ENCODE measurements at regions not wholly inside any gene's neighbourhood (a gene's known extent, or its start where the extent isn't known, plus 50 kb on each side); places are given as distances from the start of the nearest gene placed in this dataset.

GRCh38 chr9:20084125-20084524 lies 295.3 kb upstream of the SLC24A2 start:
- Histone ChIP-seq H3F3A (ENCODE audit: insufficient read depth, low read length) (no peaks in the 10 kb centered on the region), H3K9me2 (ENCODE audit: low read depth, low read length) (no peaks in the 10 kb centered on the region), H2AFZ (ENCODE audit: low read length) (no peak overlapping the region), H3K9ac (ENCODE audit: low read length) (no peak overlapping the region), H3K4me3 (ENCODE audit: low read depth, low read length, poor library complexity, severe bottlenecking) (no peak overlapping the region), H4K20me1 (ENCODE audit: insufficient read depth, low read length) (no peaks in the 10 kb centered on the region), H3K36me3 (ENCODE audit: insufficient read depth, low read length) (no peaks in the 10 kb centered on the region), H3K27ac (ENCODE audit: low read depth, low read length, poor library complexity, severe bottlenecking) (no peak overlapping the region), H3K27me3 (ENCODE audit: insufficient read depth, low read length) (no peaks in the 10 kb centered on the region), H3K79me2 (ENCODE audit: insufficient read depth, low read length) (no peaks in the 10 kb centered on the region), H3K9me3 (ENCODE audit: low read length) (no peaks in the 10 kb centered on the region), H3K4me2 (ENCODE audit: low read length) (no peak overlapping the region), H3K4me1 (ENCODE audit: insufficient read depth, low read length, severe bottlenecking) (no peaks in the 10 kb centered on the region)
- TF ChIP-seq EZH2 (IDR thresholded peaks at IDR 0.05; ENCODE audit: borderline replicate concordance, low read length) (no peak), CTCF (IDR thresholded peaks at IDR 0.05; ENCODE audit: low read length) (no peak)

- H2AFZ ChIP-seq (ENCODE audit: low read length): no peak overlapping the region
- no peaks in the 10 kb centered on the region for H4K20me1 ChIP-seq (ENCODE audit: insufficient read depth, low read length)
- no peaks in the 10 kb centered on the region for H3F3A ChIP-seq (ENCODE audit: insufficient read depth, low read length)
- H3K79me2 ChIP-seq (ENCODE audit: insufficient read depth, low read length): no peaks in the 10 kb centered on the region
- H3K27me3 ChIP-seq (ENCODE audit: insufficient read depth, low read length): no peaks in the 10 kb centered on the region
- H3K4me3 ChIP-seq (ENCODE audit: low read depth, low read length, poor library complexity, severe bottlenecking): no peak overlapping the region
- H3K4me1 ChIP-seq (ENCODE audit: insufficient read depth, low read length, severe bottlenecking): no peaks in the 10 kb centered on the region
- no peak overlapping the region for H3K27ac ChIP-seq (ENCODE audit: low read depth, low read length, poor library complexity, severe bottlenecking)
- no peak overlapping the region for H3K9ac ChIP-seq (ENCODE audit: low read length)
- no peaks in the 10 kb centered on the region for H3K9me2 ChIP-seq (ENCODE audit: low read depth, low read length)
- no peaks in the 10 kb centered on the region for H3K36me3 ChIP-seq (ENCODE audit: insufficient read depth, low read length)
- H3K4me2 ChIP-seq (ENCODE audit: low read length): no peak overlapping the region
- H3K9me3 ChIP-seq (ENCODE audit: low read length): no peaks in the 10 kb centered on the region
- TF ChIP-seq EZH2 (IDR thresholded peaks at IDR 0.05; ENCODE audit: borderline replicate concordance, low read length) (no peak), CTCF (IDR thresholded peaks at IDR 0.05; ENCODE audit: low read length) (no peak)
Observed at GRCh38 chr9:20083390-20083789, 294.6 kb upstream of the SLC24A2 start.

- Histone ChIP-seq H3K36me3 (ENCODE audit: insufficient read depth, low read length) (no peaks in the 10 kb centered on the region), H3K9me2 (ENCODE audit: low read depth, low read length) (no peaks in the 10 kb centered on the region), H3K9ac (ENCODE audit: low read length) (no peak overlapping the region), H3F3A (ENCODE audit: insufficient read depth, low read length) (no peaks in the 10 kb centered on the region), H3K27me3 (ENCODE audit: insufficient read depth, low read length) (no peaks in the 10 kb centered on the region), H3K9me3 (ENCODE audit: low read length) (no peaks in the 10 kb centered on the region), H2AFZ (ENCODE audit: low read length) (no peak overlapping the region), H3K27ac (ENCODE audit: low read depth, low read length, poor library complexity, severe bottlenecking) (no peak overlapping the region), H3K79me2 (ENCODE audit: insufficient read depth, low read length) (no peaks in the 10 kb centered on the region), H4K20me1 (ENCODE audit: insufficient read depth, low read length) (no peaks in the 10 kb centered on the region), H3K4me3 (ENCODE audit: low read depth, low read length, poor library complexity, severe bottlenecking) (no peak overlapping the region), H3K4me1 (ENCODE audit: insufficient read depth, low read length, severe bottlenecking) (no peaks in the 10 kb centered on the region), H3K4me2 (ENCODE audit: low read length) (no peak overlapping the region)
- TF ChIP-seq EZH2 (IDR thresholded peaks at IDR 0.05; ENCODE audit: borderline replicate concordance, low read length) (no peak), CTCF (IDR thresholded peaks at IDR 0.05; ENCODE audit: low read length) (no peak)
Observed at GRCh38 chr9:20082831-20083230, 294.0 kb upstream of the SLC24A2 start.
